ENCODE measurements at regions not wholly inside any gene's neighbourhood (a gene's known extent, or its start where the extent isn't known, plus 50 kb on each side); places are given as distances from the start of the nearest gene placed in this dataset.
A peak's percentile ranks its signal among the peaks of the same experiment; 100 is the strongest.

DNA sequence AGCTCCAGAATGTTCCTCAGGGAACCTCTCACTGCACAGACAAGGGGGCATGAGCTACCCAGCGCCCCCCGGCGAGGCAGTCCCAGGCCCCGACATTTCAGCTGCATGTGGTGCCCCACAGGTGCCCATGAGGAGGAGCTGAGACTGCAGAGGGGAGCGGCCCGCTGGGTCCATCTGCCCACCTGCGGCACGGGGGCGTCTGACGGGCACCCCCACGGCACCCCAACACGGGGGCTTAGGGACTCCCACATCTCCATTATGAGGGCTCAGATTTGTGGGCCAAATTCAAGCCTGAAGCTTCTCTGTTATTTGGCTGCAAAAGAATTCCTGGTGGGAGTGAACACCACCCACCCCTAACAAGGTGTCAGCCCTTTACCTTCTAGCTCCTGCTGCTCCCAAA is 258.4 kb downstream of the UACA start:
- DNase-seq: no peak

DNA sequence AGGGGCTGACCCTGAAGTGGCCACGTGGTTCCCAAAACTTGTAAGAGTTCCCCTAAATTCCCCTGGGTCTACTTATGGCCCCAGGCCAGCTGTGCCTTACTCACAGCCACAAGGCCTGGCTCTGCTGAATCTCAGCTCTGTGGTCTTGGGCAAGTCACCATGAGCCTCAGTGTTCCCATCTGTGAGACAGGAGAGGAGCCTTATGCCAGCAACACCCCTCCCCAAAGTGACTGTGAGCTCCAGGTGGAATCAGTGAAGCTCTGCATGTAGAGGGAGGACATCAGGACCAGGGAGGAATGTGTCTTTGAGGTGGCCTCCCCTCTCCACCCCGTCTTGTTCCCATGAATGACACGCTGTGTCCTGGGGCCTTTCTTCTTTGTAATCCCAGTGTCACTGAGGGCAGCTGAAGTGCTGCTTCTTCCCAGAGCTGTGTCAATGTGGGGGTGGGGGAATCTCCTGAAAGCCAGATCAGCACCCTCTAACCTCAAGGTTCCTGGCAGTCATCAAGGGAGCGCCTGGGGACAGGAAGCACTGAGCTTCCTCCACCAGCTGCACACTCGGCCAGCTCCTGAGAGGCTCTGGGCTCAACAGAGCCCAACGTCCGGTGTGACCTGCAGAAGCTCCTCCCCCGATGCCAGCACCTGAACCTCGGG is 258.9 kb downstream of the UACA start:
- peak; percentile 72 for DNase-seq

DNA sequence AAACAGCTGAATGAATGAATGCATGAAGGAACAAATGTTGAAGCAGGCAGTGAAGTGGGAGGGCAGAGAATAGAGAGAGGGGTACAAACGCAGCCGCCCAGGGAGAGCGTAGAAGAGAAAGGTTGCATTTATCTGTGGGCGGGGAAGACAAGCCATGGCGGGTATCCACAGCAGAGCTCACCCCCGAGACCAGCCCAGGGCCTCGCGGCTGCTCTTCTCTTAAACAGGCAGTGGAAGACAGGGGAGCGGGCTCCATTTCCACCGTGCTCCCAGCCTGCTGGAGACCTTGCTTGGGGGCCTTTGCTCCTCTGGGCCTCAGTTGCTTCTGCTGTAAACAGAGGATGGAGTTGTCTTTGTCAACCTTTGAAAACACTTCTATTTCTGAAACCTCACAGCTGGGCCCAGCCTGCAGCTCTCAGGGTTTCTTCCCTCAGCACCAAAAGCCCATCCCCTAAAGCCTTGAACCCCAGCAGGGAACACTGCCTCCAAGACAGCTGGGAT is 259.5 kb downstream of the UACA start:
- no peak for DNase-seq

DNA sequence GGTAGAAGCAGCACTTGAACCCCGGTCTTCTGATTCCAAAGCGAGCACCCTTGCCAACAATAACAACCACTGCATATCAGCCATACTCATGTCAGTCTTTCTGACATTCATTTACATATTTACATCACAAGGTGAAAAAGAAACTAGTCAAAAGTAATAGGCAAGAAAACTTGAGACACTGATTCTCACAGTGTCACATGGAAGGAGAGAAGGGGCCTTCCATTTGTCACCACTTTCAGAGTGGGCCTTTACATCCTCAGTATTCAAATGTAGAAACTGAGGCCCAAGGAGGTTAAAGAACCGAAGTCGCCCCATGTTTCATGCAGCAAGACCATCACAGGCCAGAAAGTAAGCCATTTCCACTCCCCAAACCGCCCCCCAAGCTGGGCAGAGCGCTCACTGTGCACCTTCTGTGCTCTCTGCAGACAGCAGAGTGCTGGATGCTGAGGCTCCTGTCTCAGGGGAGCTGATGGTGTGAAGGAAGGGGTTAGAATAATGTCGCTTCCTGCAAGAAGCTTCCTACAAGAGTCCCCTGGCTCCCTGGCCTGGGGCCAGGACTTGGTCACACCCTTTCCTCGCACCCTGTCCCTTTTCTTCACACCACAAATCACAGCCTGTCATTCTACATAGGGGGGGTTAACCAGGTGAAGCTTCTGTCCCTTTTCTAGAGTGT is 260.1 kb downstream of the UACA start:
- no peak for DNase-seq

DNA sequence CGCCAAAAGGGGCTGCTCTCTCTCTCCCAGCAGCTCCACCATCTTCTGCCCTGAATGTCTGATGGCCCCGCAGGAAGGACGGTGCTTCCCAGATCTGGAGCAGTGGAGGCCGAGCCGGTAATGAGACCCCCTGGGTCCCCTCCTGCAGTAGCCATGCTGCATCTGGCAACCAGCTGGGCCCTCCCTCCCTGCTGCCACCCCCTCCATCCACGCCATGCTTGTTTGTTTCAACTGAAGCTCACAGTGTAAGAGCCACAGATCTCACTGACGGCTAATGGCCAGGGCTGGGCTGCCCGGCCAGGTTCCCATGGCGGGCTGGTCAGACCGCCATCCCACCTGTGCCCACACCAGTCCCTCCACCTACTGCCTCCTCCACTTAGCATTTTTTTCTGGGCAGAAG is 260.8 kb downstream of the UACA start:
- DNase-seq: no peak

DNA sequence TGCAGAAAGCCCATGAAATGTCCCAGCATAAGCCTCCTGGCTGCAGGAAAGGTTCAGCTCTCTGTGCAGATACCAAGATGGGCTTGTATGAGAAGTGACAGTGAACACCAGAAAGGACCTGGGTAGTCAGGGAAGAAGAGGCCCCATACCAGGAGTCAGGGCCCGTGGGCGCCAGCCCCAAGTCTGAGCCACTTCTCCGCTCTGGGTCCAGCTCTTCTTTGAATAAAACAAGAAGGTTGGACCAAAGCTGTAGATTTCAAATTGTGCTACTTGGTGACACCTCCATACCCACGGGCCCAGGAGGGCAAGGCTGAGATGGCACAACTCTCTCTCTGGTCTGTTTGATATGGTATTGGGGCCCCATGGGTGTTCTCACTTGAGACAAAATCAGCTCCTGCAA is 261.5 kb downstream of the UACA start:
- DNase-seq: no peak

DNA sequence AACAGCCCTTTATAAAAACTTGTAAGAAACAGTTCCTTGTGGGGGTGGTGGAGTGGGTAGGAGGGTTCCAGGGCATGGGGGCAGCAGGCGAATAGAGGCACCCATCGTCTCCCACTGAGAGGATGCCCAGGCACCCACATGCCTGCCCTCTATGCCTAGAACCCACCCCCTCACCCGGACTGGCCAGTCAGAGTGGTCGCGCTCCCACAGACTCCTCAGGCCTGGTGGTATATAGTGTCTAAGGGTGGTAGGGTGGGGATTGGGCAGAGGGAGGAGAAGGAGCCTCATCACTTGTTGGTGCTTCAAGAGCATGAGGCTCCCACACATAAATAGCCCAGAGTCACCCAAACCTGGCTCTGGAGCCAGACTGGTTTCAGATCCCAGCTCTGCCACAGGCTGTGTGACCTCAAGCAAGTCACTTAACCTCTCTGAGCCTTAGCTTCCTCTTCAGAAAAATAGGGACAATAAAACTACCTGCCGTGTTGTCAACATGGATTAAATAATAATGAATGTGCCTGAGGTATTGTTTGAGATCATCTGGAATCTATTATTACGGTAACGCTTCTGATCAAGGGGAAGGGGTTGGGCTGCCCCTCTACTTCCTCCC is 262.1 kb downstream of the UACA start:
- no peak for DNase-seq

DNA sequence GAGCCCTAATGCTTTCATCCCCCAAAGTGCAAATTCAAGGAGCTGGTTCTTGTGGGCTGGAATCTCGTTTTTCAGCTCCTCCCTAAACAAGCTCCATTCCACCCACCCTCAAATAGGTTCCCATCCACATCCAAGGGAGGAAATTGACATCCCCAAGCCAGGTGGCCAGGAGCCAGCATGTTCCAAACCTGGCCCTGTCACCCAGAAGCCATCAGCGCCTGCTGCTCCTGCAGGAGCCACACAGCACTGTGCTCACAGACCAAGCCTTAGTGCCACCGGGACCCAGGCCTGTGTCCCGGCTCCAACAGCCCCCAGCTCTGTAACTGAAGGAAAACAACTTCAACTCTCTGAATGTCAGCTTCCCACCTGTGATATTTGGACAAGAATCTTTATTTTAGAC is 263.6 kb downstream of the UACA start:
- no peak for DNase-seq

DNA sequence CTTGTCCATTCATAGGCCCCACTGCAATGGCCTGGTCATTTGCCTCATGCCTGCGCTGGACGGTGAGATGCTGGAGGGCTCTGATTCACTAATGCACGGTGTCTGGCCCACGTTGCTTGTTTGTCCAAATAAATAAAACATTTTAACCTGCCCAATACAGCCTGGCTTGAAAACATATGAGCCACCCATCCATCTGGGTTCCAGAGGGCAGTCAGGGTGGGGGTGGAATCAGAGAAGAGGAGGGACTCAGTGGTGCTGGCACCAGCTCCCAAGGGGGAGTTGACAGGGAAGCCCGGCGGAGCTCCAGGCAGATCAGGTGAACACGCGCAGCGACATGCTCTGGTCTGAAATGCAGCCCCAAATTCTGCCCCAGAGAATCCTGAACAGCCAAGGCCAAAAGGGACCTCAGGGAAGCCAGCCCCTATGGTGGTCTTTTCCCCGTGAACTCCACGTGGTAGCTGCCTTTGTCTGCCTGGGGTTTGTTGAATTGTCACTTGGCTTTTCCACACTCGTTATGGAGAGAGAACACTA is 265.2 kb downstream of the UACA start:
- DNase-seq: no peak

DNA sequence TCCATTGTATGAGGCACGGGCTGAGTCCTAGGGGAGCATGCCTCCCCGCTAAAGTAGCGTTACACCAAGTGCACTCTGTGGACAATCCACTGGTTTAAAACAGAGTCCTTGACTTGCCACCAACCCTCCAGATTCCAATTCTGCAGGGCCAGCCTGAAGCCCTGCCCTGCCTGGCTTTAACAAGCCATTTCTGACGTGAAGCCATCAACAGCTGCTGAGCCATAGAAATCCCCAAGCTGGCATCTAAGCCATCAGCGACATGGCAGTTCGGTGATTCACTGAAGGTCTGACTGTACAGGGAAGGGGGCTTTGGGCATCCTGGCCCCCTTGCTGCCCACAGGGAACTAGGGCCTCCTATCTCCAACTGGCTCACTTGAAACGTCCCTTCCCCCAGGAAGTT is 265.7 kb downstream of the UACA start:
- DNase-seq: no peak

DNA sequence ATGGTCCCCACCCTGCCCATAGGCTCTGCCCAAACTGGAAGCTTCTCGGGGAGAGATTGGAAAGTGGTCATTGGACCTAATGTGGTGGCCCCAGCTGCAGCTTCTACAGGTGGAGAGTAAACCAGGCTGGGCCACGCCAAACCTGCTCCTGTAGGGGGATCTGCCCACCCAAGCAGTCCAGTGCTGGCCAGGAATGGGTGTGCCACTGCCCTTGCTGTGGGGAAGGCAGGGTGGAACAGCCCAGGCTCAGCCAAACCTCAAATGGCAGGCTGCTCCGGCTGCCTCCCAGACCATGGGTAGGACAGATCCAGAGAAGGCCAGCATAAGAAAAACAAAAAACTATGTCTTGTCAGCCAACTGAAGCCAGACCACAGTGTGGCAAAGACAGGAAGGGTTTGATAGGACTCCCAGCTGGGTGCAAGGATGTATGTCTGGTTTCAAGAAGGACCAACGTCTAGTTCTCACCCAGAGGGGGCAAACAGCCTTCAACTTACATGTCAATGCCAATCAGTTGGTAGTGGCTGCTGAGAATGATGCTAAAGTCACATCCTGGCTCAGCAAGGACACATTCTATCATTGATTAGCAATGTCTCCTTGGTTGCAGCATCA is 267.3 kb downstream of the UACA start:
- no peak for DNase-seq

DNA sequence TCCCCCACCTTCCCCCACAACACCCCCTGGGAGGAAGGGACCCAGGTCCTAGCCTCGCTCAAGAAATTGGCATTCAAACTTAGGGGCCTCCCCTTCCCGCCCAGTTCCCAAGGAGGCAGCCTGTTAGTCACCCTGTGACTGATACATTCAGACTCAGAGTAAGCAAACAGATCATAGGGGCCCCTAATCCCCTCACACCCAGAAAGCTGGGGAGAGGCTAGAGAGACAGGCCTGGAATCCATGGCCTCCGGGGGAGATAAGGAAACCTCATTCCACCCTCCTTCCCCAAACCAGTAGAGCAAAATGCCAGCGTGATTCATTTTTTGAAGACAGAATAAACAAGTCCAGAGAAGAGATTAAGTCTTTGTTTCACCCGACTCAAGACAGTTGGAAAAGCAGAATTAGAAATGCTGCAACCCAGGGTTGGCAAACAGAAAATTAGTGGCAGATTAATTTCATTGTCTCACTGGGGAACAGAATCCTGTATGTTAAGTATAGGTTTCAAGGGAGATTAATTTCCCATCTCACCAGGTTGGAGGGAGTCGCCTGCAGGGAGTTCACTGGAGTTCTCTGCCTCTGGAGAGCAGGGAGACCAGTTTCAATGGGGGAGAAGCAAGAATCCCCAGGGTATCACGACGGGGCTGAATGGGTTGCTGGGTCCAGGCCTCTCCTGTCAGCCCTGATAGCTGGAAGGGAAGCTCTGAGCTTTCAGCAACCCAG is 268.3 kb downstream of the UACA start:
- DNase-seq: peak; percentile 80

DNA sequence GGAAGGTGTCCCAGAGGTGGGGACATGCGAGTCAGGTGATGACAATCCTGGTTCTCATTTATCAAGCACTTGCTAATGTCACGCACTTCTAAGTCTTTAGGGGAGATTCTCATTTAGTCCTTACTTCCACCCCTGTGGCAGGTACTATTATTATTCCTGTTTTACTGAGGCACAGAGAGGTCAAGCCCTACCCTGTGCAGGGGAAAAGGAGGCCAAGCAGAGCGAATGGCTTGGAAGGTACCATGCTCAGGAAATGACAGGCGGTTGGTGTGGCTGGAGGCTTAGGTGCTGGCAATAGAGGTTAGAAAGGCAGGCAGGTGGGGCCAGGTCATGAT is 268.9 kb downstream of the UACA start:
- DNase-seq: no peak

DNA sequence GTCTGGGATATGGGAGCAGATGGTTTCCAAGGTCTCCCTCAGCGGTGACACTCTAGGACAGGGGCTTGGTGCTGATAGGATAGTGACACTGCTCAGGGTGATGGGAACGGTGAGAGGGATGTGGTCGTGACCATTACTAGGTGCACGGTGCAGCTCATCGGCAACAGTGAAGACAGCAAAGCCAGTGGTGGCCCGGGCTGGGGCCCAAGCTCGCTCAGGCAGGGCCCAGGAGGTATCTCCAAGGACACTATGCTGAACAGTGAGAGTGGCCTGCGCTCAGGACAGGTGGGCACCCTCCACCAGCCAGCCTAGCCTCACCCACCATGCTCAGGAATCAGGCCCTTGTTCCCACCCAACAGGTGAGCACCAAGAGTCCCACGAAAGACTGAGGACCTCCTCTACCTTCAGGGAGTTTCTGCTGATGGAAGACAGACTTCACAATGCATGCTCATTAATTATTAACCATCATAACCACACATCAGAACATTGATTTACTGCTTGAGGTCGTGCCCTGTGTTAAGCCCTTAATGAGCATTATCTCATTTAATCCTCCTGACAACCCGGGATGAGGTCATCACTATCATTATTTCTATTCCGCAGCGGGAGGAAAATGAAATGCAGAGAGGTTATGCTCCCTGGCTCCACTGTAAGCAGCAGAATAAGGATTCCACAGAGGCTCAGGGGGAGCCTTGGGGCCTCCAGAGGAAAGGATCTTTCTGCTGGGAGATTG is 269.4 kb downstream of the UACA start:
- DNase-seq: no peak

DNA sequence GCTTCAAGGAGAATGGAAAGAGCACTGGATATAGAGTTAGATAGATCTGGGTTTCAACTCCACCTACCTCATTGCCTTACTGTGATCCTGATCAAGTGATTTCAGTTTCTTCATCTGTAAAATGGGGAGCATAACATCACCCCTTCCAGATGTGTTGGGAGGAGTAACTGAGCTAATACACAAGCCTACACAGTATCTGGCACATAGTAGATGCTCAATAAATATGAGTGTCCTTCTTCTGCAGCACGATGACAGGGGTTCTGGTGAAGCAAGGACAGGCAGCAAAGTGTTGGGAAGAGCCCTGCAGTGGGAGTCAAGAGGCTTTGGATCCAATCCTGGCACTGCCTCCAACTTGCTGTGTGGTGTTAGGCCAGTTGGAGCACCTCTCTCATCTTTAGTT is 270.0 kb downstream of the UACA start:
- no peak for DNase-seq

DNA sequence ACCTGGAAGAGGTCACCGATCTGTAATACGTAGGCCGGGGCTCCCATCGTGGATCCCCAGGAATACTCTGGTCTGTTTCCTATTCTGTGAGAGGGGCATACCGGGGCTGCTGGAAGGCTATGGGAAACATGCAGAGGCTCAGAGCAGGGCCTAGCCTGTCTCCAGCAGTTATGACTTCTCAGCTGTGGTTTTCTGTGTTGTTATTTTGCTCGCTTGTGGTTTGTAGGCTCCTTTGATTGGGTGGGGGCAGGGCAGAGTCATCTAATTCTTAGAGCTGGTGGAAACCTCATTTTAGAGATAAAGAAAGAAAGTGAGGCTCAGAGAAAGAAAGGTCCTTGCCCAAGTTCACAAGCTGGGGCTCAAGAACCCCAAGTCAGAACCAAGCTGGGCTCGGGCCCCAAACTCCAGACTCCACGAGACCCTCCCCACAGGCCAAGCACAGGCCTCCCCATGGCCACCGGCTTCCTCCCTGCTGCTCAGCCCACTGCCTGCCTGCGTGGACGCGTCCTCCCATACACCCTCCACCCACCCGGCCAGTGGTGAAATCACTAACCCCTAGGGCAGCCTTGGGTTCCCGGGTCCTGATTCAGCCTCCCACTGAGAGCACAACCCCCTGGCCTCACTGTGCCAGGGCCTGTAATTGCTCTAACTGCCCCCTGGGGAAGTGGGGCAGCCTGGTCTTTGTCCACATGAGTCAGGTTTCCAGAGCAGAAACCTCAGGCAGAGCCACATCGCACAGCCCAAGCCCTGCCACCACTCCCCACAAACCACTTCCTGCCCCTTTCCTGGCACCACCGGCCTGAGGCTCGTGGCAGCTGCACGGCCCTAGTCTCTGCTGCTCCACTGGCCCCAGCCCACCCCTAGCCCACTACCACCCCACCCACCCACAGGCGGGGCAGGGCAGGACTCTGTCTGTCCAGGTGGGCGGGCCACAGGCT is 270.8 kb downstream of the UACA start:
- peak; percentile 93 for DNase-seq

DNA sequence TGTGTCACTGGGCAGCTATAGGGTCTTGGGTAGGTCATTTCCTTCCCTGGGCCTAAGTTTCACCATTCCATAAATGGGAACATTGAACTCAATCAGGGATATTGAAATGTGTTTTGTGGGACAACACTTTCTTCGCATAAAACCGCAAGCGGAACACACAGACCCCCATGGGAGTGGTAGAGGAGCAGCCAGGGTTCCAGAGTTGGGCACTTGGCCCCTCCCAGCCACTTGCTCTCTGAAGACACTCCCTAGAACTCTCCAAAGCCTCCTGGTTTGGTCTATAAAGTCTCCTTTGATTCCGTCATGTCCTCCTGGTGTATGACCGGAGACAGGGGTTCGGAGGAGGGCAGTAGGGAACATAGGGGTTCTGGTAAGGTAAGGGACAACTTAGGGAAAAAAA is 271.7 kb downstream of the UACA start:
- no peak for DNase-seq

DNA sequence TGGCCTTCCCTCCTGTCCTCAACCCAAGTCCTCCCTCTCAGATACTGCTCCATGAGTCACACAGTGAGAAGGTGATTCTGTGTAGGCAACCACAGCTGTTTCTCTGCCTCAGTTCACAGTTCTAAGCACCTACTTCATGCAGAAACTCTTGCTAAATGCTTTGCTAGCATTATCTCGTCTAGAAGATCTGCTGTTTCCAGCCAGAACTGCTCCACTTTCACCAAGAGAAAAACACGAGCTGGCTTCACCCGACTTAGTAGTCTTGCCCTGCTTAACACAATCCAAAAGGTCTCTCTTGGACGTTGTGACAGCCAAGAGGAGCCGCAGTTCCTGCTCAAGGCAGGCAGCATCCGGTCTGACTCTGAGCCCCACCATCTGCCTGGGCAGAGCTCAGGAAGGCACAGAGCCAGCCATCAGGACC is 272.1 kb downstream of the UACA start:
- DNase-seq: no peak

DNA sequence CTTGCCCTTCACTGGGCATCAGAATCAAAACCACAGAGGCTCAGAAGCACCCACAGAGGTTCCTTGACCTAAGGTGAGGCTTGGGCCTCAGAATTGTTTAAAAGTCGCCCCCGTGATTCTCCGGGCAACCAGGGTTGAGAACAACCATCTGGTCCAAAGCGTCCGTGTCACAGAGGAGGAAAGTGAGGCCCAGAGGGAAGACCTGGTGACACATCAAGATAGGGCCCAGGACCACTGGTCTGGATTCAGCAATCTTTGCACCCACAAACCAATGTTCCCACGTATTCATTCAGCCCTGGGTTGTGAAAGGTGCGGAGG is 272.6 kb downstream of the UACA start:
- no peak for DNase-seq

DNA sequence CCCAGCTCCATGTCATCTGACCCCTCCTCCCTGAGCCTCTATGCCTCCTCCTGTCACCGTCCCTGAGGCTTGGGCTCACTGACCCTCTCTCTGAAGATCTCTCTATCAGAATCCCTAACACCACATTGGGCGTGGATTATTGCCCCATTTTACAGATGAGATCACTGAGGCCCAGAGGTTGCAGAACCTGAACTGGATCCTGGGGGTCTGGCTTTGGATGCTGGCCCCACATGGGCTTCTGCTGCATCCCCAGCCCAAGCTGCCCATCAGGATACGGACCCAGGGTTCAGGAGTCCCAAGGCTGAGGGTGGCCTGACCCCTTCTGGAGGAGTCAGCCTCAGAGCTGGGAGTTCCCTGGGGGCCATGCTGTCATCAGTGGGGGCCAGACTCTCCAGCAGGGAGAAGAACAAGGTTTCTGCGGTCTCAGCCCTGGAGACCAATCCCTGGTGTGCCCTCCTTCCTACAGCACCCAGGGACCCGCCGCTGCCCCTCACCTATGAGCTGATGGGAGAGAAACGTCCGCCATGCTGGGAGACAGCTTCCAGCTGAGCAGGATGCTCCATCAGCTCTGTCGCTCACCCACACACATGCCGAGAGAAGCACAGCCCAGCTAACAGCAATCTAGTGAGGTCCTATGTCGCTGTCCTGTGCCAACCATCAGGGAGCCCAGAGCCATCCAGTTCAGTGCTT is 273.1 kb downstream of the UACA start:
- no peak for DNase-seq

All from T1000 (cell line).